Astrocyte of the spinal cord (primary cell): ENCODE measurements at regions not wholly inside any gene's neighbourhood (a gene's known extent, or its start where the extent isn't known, plus 50 kb on each side); places are given as distances from the start of the nearest gene placed in this dataset.

Experiments
- DNase-seq: peaks from one replicate; pipeline ENCODE4 v3.0.0; 2011; ENCODE audit warnings: low read depth, low spot score
- H3K4me3 ChIP-seq: 2 replicates; pipeline ENCODE4 v1.5.1; 2011; ENCODE audit warnings: low read depth, mild to moderate bottlenecking, low read length, moderate library complexity
- in situ Hi-C: cut with HindIII; loops from 2 replicates; pipeline ENCODE4 v1.10.0; 2017; ENCODE audit warnings: low sequenced_read_pairs
- TF ChIP-seq, protein P1 (sequence below): IDR thresholded peaks from 2 replicates; pipeline ENCODE4 v1.5.1; 2012; ENCODE audit warnings: low read depth, mild to moderate bottlenecking, low read length, inconsistent platforms

DNA sequence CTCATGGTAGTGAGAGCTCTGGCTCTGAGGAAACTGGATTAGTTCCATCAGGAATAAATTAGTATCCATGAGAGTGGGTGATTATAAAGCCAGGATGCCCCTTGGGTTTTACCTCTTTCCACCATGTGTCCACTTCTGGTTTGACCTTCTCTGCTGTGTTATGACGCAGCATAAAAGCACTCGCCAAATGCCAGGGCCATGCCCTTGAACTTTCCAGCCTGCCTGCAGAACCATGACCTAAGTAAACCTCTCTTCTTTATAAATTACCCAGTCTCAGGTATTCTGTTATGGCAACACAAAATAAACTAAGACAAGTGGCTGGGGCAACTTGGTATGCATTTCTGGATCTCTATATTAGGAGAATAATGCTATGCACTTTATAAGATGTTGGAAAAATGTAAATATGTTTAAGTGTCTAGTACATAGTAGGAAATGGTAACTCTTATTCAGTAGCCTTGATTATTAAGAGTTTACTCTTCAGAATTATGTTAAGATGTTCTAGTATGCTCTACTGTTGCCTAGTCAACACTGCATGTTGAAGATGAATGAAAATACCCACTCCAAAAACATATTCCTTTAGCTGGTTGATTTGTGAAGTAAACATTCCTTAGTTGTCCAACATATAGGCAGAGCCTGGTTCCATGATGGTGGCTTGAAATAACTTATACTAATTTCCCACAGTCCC lies 455.6 kb upstream of the TMPO start:
- H3K4me3 ChIP-seq, result no peak overlapping the region
- TF ChIP-seq, protein P1, sequence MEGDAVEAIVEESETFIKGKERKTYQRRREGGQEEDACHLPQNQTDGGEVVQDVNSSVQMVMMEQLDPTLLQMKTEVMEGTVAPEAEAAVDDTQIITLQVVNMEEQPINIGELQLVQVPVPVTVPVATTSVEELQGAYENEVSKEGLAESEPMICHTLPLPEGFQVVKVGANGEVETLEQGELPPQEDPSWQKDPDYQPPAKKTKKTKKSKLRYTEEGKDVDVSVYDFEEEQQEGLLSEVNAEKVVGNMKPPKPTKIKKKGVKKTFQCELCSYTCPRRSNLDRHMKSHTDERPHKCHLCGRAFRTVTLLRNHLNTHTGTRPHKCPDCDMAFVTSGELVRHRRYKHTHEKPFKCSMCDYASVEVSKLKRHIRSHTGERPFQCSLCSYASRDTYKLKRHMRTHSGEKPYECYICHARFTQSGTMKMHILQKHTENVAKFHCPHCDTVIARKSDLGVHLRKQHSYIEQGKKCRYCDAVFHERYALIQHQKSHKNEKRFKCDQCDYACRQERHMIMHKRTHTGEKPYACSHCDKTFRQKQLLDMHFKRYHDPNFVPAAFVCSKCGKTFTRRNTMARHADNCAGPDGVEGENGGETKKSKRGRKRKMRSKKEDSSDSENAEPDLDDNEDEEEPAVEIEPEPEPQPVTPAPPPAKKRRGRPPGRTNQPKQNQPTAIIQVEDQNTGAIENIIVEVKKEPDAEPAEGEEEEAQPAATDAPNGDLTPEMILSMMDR, result no peak
- no peak for DNase-seq
- in situ Hi-C loops, result no loop called here

DNA sequence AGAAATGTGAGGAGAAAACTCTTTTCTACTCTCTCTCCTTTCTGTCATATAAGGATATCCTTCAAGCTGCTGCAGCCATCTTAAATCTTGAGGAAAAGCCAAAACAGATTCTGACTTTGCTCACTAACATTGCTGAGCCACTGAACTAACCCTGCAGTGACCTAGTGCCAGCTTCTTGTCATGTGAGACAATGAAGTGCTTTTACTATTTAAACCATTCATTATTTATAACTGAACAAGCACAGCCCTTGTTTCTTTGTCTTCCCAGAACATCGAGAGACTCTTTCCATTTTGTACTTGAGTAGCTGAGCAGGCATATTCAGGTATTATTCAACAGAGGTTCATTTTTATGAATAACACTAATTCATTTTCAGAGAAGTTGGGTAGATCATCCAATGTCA lies 455.0 kb upstream of the TMPO start:
- H3K4me3 ChIP-seq, result no peak overlapping the region
- in situ Hi-C loops, result no loop called here
- TF ChIP-seq, protein P1, result no peak
- DNase-seq, result no peak

DNA sequence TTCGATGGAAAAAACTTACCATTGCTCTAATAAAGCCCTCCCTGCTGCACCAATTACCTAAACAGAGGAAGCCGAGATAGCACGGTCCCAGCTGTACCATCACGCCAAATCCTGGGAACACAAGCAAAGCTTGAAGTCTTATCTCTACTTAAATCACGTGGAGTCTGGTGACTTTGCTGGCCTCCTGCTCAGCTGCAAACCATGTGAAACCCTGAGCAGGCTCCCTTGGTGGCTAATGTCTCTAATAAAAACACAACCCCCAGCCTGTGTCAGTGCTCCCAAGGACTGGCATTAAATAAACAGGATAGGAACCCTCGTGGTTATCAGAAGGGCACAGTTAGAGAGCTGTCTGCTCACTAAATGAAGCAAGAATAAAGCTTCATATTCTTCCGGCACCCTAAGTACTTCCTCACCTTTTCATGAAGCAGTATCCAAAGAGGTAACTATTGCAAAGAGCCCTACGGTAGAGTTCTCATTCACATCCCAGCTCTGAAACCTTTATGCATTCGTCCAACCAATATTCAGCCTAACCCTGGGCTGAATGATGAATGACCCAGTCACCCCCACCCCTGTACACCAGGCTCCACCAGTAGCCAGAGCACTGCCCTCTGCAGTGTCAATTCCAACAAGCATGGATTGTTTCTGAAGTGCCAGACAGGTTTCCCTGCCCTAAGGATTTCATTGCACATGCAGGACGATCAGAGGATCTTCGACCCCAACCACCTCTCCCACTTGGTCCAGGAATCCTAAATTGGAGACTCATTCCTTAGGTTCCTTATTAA lies 452.7 kb upstream of the TMPO start:
- TF ChIP-seq, protein P1, result no peak
- no peak for DNase-seq
- no peak overlapping the region for H3K4me3 ChIP-seq
- in situ Hi-C loops, result no loop called here

DNA sequence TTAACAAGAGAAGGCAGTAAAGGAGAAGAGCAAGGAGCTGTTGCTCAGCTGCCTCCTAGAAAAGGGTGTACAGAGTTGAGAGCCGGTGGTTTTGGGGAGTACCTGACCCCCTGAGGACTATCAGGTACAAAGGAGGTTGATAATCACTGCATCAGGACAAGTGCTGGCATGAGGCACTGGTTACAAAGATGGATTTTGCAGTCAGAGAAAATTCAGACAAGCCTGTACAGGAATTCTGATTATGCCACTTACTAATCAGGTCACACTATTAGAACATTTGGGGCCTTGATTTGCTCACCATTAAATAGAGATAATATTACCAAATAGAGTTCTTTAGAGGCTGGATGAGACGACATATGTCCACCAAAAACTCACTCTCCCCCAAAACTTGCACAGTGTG lies 450.9 kb upstream of the TMPO start:
- in situ Hi-C loops, result no loop called here

DNA sequence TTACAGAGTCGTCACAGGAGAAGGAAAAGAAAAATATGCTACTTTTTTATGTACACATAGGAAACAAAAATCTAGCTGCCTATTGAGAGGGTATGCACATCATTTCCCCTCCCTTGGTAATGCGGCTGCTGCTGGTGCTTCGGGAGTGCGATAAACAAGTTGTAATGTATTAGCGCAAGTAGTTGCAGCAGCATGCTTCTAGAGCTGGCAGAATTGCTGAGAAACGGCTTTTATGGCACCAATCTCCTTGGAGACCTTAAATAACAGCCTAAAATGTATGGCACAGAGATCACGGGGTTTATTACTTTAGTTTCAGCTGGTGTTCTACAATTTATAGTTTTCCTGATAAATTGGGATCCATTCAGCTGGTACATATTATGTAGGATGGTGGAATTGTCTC lies 447.6 kb upstream of the TMPO start:
- TF ChIP-seq, protein P1, result no peak
- in situ Hi-C loops, result no loop called here
- no peak for DNase-seq
- H3K4me3 ChIP-seq, result no peak overlapping the region

More for the DNA sequence above, 450.9 kb upstream of the TMPO start:
- no peak overlapping the region for H3K4me3 ChIP-seq
- DNase-seq, result no peak
- TF ChIP-seq, protein P1, result no peak

DNA sequence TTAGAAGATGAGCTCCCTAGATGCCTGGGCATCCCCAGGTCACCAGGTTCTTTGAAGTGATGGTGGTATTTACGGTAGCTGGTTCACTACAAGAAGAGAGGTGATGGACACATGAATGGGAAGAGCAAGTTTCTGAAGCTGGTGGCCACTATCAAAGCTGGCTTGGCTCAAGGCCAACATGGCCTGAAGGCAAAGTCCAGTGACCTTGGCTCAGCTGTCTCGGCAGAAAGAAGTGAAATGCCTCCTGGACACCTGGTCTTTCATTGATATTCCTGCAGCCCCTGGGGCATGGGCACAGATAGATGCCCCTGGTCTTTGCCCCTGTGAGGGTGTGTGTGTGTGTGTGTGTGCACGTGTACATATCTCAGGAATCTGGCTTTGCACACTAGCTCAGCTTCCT lies 441.8 kb upstream of the TMPO start:
- DNase-seq, result no peak
- in situ Hi-C loops, result no loop called here
- TF ChIP-seq, protein P1, result no peak
- no peak overlapping the region for H3K4me3 ChIP-seq
